MG63 (cell line): ENCODE measurements at regions not wholly inside any gene's neighbourhood (a gene's known extent, or its start where the extent isn't known, plus 50 kb on each side); places are given as distances from the start of the nearest gene placed in this dataset.
A peak's percentile ranks its signal among the peaks of the same experiment; 100 is the strongest.

Source experiments
- DNase-seq: peaks from one replicate; pipeline ENCODE4 v3.0.0-alpha.2; 2020
- H3K27me3 ChIP-seq: fragments of 250-450 bp; sonication (Bioruptor Pico); 2 replicates; pipeline ENCODE4 v1.5.1; 2020; ENCODE audit warnings: mild to moderate bottlenecking, moderate library complexity
- H3K36me3 ChIP-seq: fragments of 250-450 bp; sonication (Bioruptor Pico); 2 replicates; pipeline ENCODE4 v1.5.1; 2020; ENCODE audit warnings: mild to moderate bottlenecking, moderate library complexity
- H3K4me3 ChIP-seq: fragments of 250-450 bp; sonication (Bioruptor Pico); 2 replicates; pipeline ENCODE4 v1.5.1; 2020; ENCODE audit warnings: mild to moderate bottlenecking, moderate library complexity
- H3K9me3 ChIP-seq: fragments of 250-450 bp; sonication (Bioruptor Pico); 2 replicates; pipeline ENCODE4 v1.5.1; 2020; ENCODE audit warnings: mild to moderate bottlenecking, moderate library complexity

- peak; percentile 92 for DNase-seq
- H3K4me3 ChIP-seq, result no peak overlapping the region
- no peaks in the 10 kb centered on the region for H3K36me3 ChIP-seq
Observed at GRCh38 chr1:58883037-58883887, 99.4 kb upstream of the JUN start.

GRCh38 chr1:58883888-58884482 lies 100.1 kb upstream of the JUN start:
- H3K9me3 ChIP-seq, result no peaks in the 10 kb centered on the region
- no peaks in the 10 kb centered on the region for H3K27me3 ChIP-seq
- H3K36me3 ChIP-seq, result no peaks in the 10 kb centered on the region
- H3K4me3 ChIP-seq, result no peak overlapping the region
- no peak for DNase-seq

More at GRCh38 chr1:58883037-58883887, 99.4 kb upstream of the JUN start:
- H3K9me3 ChIP-seq, result no peaks in the 10 kb centered on the region
- no peaks in the 10 kb centered on the region for H3K27me3 ChIP-seq

GRCh38 chr1:58884706-58885661 lies 101.1 kb upstream of the JUN start:
- no peak overlapping the region for H3K4me3 ChIP-seq
- no peaks in the 10 kb centered on the region for H3K36me3 ChIP-seq
- DNase-seq, result peak; percentile 65

GRCh38 chr1:58885998-58886397 lies 102.2 kb upstream of the JUN start:
- DNase-seq, result no peak
- H3K36me3 ChIP-seq, result no peaks in the 10 kb centered on the region
- H3K4me3 ChIP-seq, result no peak overlapping the region
- no peaks in the 10 kb centered on the region for H3K9me3 ChIP-seq
- H3K27me3 ChIP-seq, result no peaks in the 10 kb centered on the region

More at GRCh38 chr1:58884706-58885661, 101.1 kb upstream of the JUN start:
- Histone ChIP-seq H3K27me3 (no peaks in the 10 kb centered on the region), H3K9me3 (no peaks in the 10 kb centered on the region)

- Histone ChIP-seq H3K4me3 (no peak overlapping the region), H3K36me3 (no peaks in the 10 kb centered on the region), H3K9me3 (no peaks in the 10 kb centered on the region), H3K27me3 (no peaks in the 10 kb centered on the region)
- no peak for DNase-seq
Observed at GRCh38 chr1:58886611-58887010, 102.8 kb upstream of the JUN start.

- DNase-seq, result no peak
- no peaks in the 10 kb centered on the region for H3K27me3 ChIP-seq
- no peak overlapping the region for H3K4me3 ChIP-seq
- H3K36me3 ChIP-seq, result no peaks in the 10 kb centered on the region
- no peaks in the 10 kb centered on the region for H3K9me3 ChIP-seq
Observed at GRCh38 chr1:58887059-58887458, 103.2 kb upstream of the JUN start.

GRCh38 chr1:58888833-58889232 lies 105.0 kb upstream of the JUN start:
- Histone ChIP-seq H3K27me3 (no peaks in the 10 kb centered on the region), H3K4me3 (no peak overlapping the region), H3K9me3 (no peaks in the 10 kb centered on the region), H3K36me3 (no peaks in the 10 kb centered on the region)
- no peak for DNase-seq

- Histone ChIP-seq H3K27me3 (no peaks in the 10 kb centered on the region), H3K4me3 (no peak overlapping the region), H3K9me3 (no peaks in the 10 kb centered on the region), H3K36me3 (no peaks in the 10 kb centered on the region)
- no peak for DNase-seq
Observed at GRCh38 chr1:58890113-58890512, 106.3 kb upstream of the JUN start.

- Histone ChIP-seq H3K9me3 (no peaks in the 10 kb centered on the region), H3K27me3 (no peaks in the 10 kb centered on the region), H3K4me3 (no peak overlapping the region), H3K36me3 (no peaks in the 10 kb centered on the region)
- DNase-seq, result no peak
Observed at GRCh38 chr1:58890609-58891008, 106.8 kb upstream of the JUN start.

- H3K4me3 ChIP-seq, result no peak overlapping the region
- no peaks in the 10 kb centered on the region for H3K9me3 ChIP-seq
- no peaks in the 10 kb centered on the region for H3K27me3 ChIP-seq
- DNase-seq, result no peak
- H3K36me3 ChIP-seq, result no peaks in the 10 kb centered on the region
Observed at GRCh38 chr1:58891347-58891746, 107.5 kb upstream of the JUN start.

- no peaks in the 10 kb centered on the region for H3K27me3 ChIP-seq
- H3K9me3 ChIP-seq, result no peaks in the 10 kb centered on the region
- no peak for DNase-seq
- H3K4me3 ChIP-seq, result no peak overlapping the region
- no peaks in the 10 kb centered on the region for H3K36me3 ChIP-seq
Observed at GRCh38 chr1:58893257-58893869, 109.5 kb upstream of the JUN start.

GRCh38 chr1:58895082-58895481 lies 111.2 kb upstream of the JUN start:
- Histone ChIP-seq H3K27me3 (no peaks in the 10 kb centered on the region), H3K36me3 (no peaks in the 10 kb centered on the region), H3K4me3 (no peak overlapping the region), H3K9me3 (no peaks in the 10 kb centered on the region)
- DNase-seq, result no peak

GRCh38 chr1:58895559-58896145 lies 111.8 kb upstream of the JUN start:
- no peak overlapping the region for H3K4me3 ChIP-seq
- no peak for DNase-seq

GRCh38 chr1:58896246-58897183 lies 112.7 kb upstream of the JUN start:
- Histone ChIP-seq H3K9me3 (no peaks in the 10 kb centered on the region), H3K27me3 (no peaks in the 10 kb centered on the region), H3K4me3 (no peak overlapping the region), H3K36me3 (no peaks in the 10 kb centered on the region)
- no peak for DNase-seq

More at GRCh38 chr1:58895559-58896145, 111.8 kb upstream of the JUN start:
- Histone ChIP-seq H3K36me3 (no peaks in the 10 kb centered on the region), H3K9me3 (no peaks in the 10 kb centered on the region), H3K27me3 (no peaks in the 10 kb centered on the region)
